HepG2 (cell line): ENCODE measurements at regions not wholly inside any gene's neighbourhood (a gene's known extent, or its start where the extent isn't known, plus 50 kb on each side); places are given as distances from the start of the nearest gene placed in this dataset.

Experiments
- ATAC-seq: fragments of 200-7000 bp; cut with Tn5 transposase; 3 replicates; pipeline ENCODE4 v1.9.1; 2020; ENCODE audit warnings: mild to moderate bottlenecking, moderate library complexity
- BruUV-seq: library from RNA; stranded (reverse); fragments of 400-500 nt; replicated peaks from 2 replicates; lab custom pipeline; 2021; lab: Mats Ljungman, UMichigan
- CTCF ChIA-PET: fragments of 300-600 bp; formaldehyde crosslinking; extraction: SDS; loops from one replicate; lab custom pipeline; 2021; ENCODE audit warnings: low total read pairs, inconsistent platforms, low intra/inter-chr PET ratio; lab: Yijun Ruan, JAX
- POLR2A ChIA-PET: fragments of 350-600 bp; sonication (Branson Sonifier 250); formaldehyde crosslinking; loops from one replicate; lab custom pipeline; 2020; ENCODE audit warnings: antibody characterized with exemption, inconsistent platforms; lab: Yijun Ruan, JAX
- DNase-seq: peaks from one replicate; pipeline ENCODE4 v3.0.0-alpha.2; 2015; ENCODE audit warnings: low spot score
- FAIRE-seq: peaks from 3 replicates; lab custom pipeline; 2011; peaks lifted over from hg19 to GRCh38; lab: Jason Lieb, UNC
- H2AFZ ChIP-seq: one replicate; pipeline ENCODE4 v1.6.1; 2011; ENCODE audit warnings: low read length, inconsistent platforms
- H3K27ac ChIP-seq: fragments of 300-600 bp; 3 replicates; pipeline ENCODE4 v1.8.0; 2011; ENCODE audit warnings: mixed run types, mild to moderate bottlenecking, mixed read lengths, low read length, inconsistent platforms; ENCODE audit not compliant: insufficient read depth; ENCODE audit errors: extremely low read length
- H3K27me3 ChIP-seq, 2 experiments: fragments of 200-600 bp in 1 of 2; 2 replicates in 1 of 2; 3 replicates in 1 of 2; pipeline versions ENCODE4 v1.6.0 to v1.8.0; 2011; ENCODE audit warnings: low read length in 2 of 2, mild to moderate bottlenecking in 2 of 2, moderate library complexity in 2 of 2, inconsistent platforms in 1 of 2; ENCODE audit not compliant: insufficient read depth in 2 of 2, control insufficient read depth in 1 of 2
- H3K36me3 ChIP-seq, 2 experiments: fragments of 200-600 bp in 1 of 2; replicated peaks in 1 of 2; 2 replicates in 1 of 2; 3 replicates in 1 of 2; pipeline versions ENCODE4 v1.5.1 to v1.8.0; 2011; ENCODE audit warnings: low read length in 2 of 2, inconsistent platforms in 1 of 2; ENCODE audit not compliant: insufficient read depth in 2 of 2, control insufficient read depth in 1 of 2
- H3K4me1 ChIP-seq: 2 replicates; pipeline ENCODE4 v1.5.1; 2012; ENCODE audit warnings: low read length, inconsistent platforms; ENCODE audit not compliant: insufficient read depth
- H3K4me2 ChIP-seq: 2 replicates; pipeline ENCODE4 v1.6.0; 2011; ENCODE audit warnings: low read depth, low read length, inconsistent platforms
- H3K4me3 ChIP-seq, 3 experiments: fragments of 200-600 bp in 1 of 3; sonication (generic), shearing (Covaris generic) in 1 of 3; replicated peaks in 1 of 3; 2 replicates each; pipeline ENCODE4 v1.5.1; 2011 to 2016; ENCODE audit warnings: low read length in 3 of 3, inconsistent platforms in 2 of 3, low read depth in 2 of 3, mild to moderate bottlenecking in 2 of 3, control low read depth in 1 of 3, mixed read lengths in 1 of 3; ENCODE audit not compliant: insufficient read depth in 1 of 3
- H3K79me2 ChIP-seq: one replicate; pipeline ENCODE4 v1.6.1; 2011; ENCODE audit warnings: low read length, inconsistent platforms; ENCODE audit not compliant: insufficient read depth
- H3K9ac ChIP-seq: 2 replicates; pipeline ENCODE4 v1.6.0; 2011; ENCODE audit warnings: mild to moderate bottlenecking, low read depth, low read length, inconsistent platforms; ENCODE audit not compliant: insufficient read depth
- H3K9me3 ChIP-seq: 2 replicates; pipeline ENCODE4 v1.5.1; 2012; ENCODE audit warnings: mild to moderate bottlenecking, low read length
- H4K20me1 ChIP-seq: 2 replicates; pipeline ENCODE4 v1.6.0; 2011; ENCODE audit warnings: inconsistent platforms, mild to moderate bottlenecking, low read length, moderate library complexity; ENCODE audit not compliant: insufficient read depth
- CSRNP1 ChIP-seq: sonication (generic); formaldehyde crosslinking; IDR thresholded peaks from 2 replicates; pipeline ENCODE4 v1.8.1; 2023; ENCODE audit warnings: mild to moderate bottlenecking, missing genetic modification reagents
- HNRNPL ChIP-seq: fragments of 200-400 bp; formaldehyde crosslinking; IDR thresholded peaks from 2 replicates; pipeline ENCODE4 v1.6.1; 2017; ENCODE audit warnings: mild to moderate bottlenecking, low read depth, low read length
- MTA3 ChIP-seq: sonication (generic); formaldehyde crosslinking; IDR thresholded peaks from 2 replicates; pipeline ENCODE4 v1.4.0; 2020; ENCODE audit warnings: missing genetic modification reagents
- ONECUT2 ChIP-seq: sonication (generic); formaldehyde crosslinking; IDR thresholded peaks from 2 replicates; pipeline ENCODE4 v1.4.0; 2020; ENCODE audit warnings: missing genetic modification reagents
- ZBTB42 ChIP-seq: sonication (generic); formaldehyde crosslinking; IDR thresholded peaks from 2 replicates; pipeline ENCODE4 v1.5.0; 2020; ENCODE audit warnings: mild to moderate bottlenecking, missing genetic modification reagents
- ZNF138 ChIP-seq: sonication (generic); formaldehyde crosslinking; IDR thresholded peaks from 2 replicates; pipeline ENCODE4 v1.5.0; 2020; ENCODE audit warnings: mild to moderate bottlenecking, low read depth, missing genetic modification reagents
- ZNF18 ChIP-seq: sonication (generic); formaldehyde crosslinking; IDR thresholded peaks from 2 replicates; pipeline ENCODE4 v1.8.0; 2022; ENCODE audit warnings: mild to moderate bottlenecking, missing genetic modification reagents; ENCODE audit not compliant: insufficient replicate concordance
- ZNF496 ChIP-seq: sonication (generic); formaldehyde crosslinking; IDR thresholded peaks from 2 replicates; pipeline ENCODE4 v1.8.1; 2023; ENCODE audit warnings: mild to moderate bottlenecking, moderate library complexity, missing genetic modification reagents; ENCODE audit not compliant: insufficient replicate concordance
- ZNF558 ChIP-seq: sonication (generic); formaldehyde crosslinking; IDR thresholded peaks from 2 replicates; pipeline ENCODE4 v1.9.0; 2022; ENCODE audit warnings: mild to moderate bottlenecking, missing genetic modification reagents, borderline replicate concordance
- WGBS: methylation state at CpG from one replicate; pipeline ENCODE4 v1.1.6; 2017; ENCODE audit warnings: low lambda C conversion rate; 5-methylcytosine and 5-hydroxymethylcytosine counted together
- in situ Hi-C: cut with HindIII; loops from 2 replicates; pipeline ENCODE4 v1.10.0; 2017; ENCODE audit warnings: low pct_unique_long_range_greater_than_20kb; ENCODE audit not compliant: extremely low pct_ligation_motif_present
- intact Hi-C: fragments of 100-400 bp; cut with micrococcal nuclease; formaldehyde crosslinking; loops from one replicate; pipeline ENCODE4 v1.10.0; 2022; ENCODE audit not compliant: unreplicated experiment

- in situ Hi-C loops, result no loop called here
- BruUV-seq, result no TSS peak
- CTCF ChIA-PET, result no interaction called here
Measured at GRCh38 chr1:215345766-215346165, 221.3 kb upstream of the KCTD3 start.

More at GRCh38 chr1:215345766-215346165, 221.3 kb upstream of the KCTD3 start:
- H4K20me1 ChIP-seq, result no peaks in the 10 kb centered on the region
- H3K9me3 ChIP-seq, result no peaks in the 10 kb centered on the region
- ATAC-seq (no peak), FAIRE-seq (no peak), DNase-seq (no peak)
- H3K9ac ChIP-seq, result no peak overlapping the region
- no peak overlapping the region for H3K4me3 ChIP-seq
- no peaks in the 10 kb centered on the region for H3K79me2 ChIP-seq
- H3K27me3 ChIP-seq, result no peaks in the 10 kb centered on the region
- H3K4me1 ChIP-seq, result no peaks in the 10 kb centered on the region
- H3K27ac ChIP-seq, result no peak overlapping the region
- H3K4me2 ChIP-seq, result no peak overlapping the region
- H3K36me3 ChIP-seq, result no peaks in the 10 kb centered on the region
- POLR2A ChIA-PET, result no interaction called here
- intact Hi-C loops, result no loop called here
- H2AFZ ChIP-seq, result no peak overlapping the region
- TF ChIP-seq CSRNP1 (CRISPR knock-in tag) (no peak), ONECUT2 (CRISPR knock-in tag) (no peak), ZBTB42 (CRISPR knock-in tag) (no peak), ZNF558 (CRISPR knock-in tag) (no peak), ZNF18 (no peak), HNRNPL (no peak), MTA3 (CRISPR knock-in tag) (no peak), ZNF138 (no peak), ZNF496 (CRISPR knock-in tag) (no peak)
- WGBS, result 0% methylated on average over 3 of the region's 3 CpGs
